ENCODE measurements at regions not wholly inside any gene's neighbourhood (a gene's known extent, or its start where the extent isn't known, plus 50 kb on each side); places are given as distances from the start of the nearest gene placed in this dataset.

DNA sequence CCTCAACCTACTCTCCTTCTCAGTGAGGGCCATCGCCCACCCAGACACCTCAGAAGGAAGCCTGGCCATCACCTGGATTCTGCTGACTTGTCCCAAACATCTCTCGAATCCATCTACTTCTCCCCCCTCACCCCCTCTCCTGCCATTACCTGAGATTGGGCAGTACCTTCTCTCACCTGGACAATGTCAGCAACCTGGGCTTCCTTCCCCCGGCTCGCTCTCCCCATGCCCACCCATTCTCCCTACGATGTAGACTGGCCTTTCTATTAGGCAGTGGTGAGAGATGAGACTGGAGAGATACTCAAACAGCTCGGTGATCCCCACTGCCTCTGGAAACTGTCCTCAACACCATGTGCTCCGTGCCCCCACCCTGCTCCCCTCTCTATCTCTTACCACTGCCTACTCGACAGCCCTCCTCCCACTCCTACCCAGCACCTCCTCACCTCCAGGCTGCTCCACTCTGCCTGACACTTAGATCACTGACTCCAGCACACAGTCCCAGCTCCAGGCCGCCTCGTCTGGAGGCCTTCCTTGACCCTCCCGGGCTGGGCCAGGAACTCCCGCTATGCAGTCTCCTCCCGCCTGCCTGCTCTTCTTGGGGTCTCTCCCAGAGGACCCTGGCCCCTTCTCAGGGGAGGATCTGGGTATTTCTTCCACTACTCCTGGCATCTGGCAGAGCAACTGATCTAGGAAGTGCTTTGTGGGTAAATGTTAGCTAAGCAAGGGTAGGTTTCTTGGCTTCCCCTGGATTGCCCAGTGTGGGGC lies 235.8 kb upstream of the NLRP1 start:
- DNase-seq (ENCODE audit: low read depth), result no peak

DNA sequence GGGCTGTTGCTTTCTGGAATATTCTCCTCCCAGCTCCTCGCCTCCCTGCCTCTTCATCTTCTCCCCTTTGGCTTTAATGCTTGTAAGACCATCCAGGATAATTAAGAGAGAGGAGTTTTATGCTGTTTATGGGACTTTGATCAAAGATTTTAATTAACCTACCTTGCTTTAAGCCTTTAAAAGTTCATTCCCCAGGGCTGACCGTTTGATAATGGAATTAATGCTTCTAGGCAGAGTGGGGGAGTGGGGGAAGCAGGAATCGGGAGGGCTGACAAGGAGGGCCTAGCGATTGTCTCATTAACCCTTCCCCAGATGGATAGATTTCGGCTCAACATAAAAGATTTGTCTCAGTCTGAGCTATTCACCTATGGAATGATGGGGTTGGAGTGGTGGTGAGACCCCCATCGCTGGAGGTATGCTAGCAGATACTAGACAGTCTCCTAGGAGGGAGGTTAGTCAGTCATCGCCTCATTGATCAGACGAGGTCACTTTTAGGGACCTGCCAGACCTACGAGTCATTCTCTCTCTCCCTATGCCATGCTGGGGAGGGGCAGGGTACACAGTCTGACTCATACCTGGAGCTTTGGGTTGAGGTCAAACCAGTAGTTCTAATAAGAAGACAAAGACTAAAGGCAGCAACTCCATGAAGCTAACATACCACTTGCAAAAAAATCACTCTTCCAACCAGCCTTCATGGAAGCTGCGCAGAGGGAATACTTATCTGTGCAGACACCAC lies 236.6 kb upstream of the NLRP1 start:
- peak; percentile 65 for DNase-seq (ENCODE audit: low read depth)

GRCh38 chr17:5821803-5822202 lies 237.5 kb upstream of the NLRP1 start:
- DNase-seq (ENCODE audit: low read depth), result no peak

- DNase-seq (ENCODE audit: low read depth), result no peak
These were observed 238.2 kb upstream of the NLRP1 start for GRCh38 chr17:5822281-5823060.

- no peak for DNase-seq (ENCODE audit: low read depth)
These were observed 238.9 kb upstream of the NLRP1 start for GRCh38 chr17:5823219-5823618.

- peak; percentile 29 for DNase-seq (ENCODE audit: low read depth)
These were observed 241.5 kb upstream of the NLRP1 start for GRCh38 chr17:5825717-5826330.

DNA sequence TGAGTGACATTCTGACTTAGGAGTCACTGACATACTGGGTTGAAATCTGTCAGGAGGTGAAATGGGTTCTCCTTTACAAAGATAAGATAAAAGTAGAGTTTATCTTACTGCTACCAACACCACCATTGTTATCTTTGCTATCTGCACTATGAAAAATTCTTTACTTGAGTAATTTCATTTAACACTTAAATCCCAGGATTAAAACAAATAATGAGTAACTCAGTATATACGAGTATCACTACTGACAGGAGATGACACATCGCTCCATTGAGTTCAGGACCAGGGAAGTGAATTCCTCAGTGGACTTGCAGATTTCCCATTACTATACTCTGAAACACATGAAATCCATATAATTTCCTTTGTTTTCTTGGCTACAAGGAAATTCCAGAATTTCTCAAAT lies 242.1 kb upstream of the NLRP1 start:
- peak; percentile 32 for DNase-seq (ENCODE audit: low read depth)

DNA sequence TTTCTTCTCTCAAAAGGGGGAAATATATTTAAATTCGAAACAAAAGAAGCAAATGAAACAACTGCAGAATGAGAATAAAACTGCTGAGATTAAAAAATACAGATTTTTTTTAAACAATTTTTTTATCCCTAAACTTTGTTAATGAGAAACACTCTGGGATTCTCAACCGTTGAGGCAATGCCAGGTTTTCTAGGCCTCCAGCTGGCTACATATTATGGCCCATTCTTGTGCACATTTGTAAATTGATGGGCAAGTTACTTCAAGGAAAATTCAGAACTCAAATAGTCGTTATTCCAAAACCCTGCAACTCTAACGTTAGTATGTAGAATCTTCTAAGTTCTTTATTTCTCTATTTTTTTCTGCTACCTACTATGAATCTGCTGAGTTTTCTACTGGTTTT lies 239.3 kb upstream of the WSCD1 start:
- no peak for DNase-seq (ENCODE audit: low read depth)

- peak; percentile 58 for DNase-seq (ENCODE audit: low read depth)
These were observed 237.3 kb upstream of the WSCD1 start for GRCh38 chr17:5832886-5833285.

- peak; percentile 60 for DNase-seq (ENCODE audit: low read depth)
These were observed 233.1 kb upstream of the WSCD1 start for GRCh38 chr17:5837055-5837491.

DNA sequence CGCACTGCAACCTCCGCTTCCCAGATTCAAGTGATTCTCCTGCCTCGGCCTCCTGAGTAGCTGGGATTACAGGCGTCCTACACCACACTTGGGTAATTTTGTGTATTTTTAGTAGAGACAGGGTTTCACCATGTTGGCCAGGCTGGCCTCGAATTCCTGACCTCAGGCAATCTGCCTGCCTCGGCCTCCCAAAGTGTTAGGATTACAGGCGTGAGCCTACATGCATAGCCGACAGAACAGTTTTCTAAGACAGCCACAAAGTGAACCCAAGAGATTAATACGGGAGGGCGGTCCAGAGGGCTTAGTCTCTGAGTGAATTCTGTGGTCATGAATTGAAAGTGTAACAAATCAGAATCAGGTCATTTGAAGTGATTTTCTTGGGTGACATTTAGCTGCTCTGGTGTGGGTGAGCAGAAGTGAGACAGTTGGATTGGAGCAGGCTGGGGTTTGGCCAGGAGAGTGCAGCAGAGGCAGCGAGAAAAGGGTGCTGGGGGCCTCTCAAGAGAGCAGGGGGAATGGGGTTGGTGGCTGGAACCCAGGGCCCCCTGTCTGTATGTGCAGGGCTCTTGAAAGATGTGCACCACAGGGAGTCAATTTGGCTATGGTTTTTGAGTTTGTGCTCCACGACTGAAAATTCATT lies 231.4 kb upstream of the WSCD1 start:
- DNase-seq (ENCODE audit: low read depth), result no peak

DNA sequence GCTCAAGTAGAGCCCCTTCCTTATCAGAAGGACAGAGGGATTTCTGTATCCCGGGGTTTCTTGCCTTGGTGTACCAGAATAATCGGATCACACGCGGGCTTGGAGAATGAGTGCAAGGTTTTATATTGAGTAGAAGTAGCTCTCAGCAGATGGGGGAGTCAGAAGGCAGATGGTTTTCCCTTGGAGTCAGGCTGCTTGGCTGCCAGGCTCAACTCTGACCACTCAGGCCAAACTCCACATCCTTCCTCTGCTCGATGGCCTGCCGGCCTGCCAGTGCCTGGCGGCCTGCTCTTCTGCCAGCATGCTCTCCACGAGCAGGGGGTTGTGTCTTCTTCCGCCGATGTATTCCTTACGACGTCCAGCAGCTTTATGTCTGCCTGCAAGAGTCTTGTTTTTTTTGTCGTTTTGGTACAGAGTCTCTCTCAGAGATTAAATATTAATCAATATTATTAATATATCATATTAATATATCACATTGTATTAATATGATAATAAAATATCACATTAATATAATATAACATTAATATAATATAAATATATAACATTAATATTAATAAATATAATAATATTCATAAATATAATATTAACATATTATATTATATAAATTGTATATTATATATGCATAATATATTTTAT lies 229.2 kb upstream of the WSCD1 start:
- no peak for DNase-seq (ENCODE audit: low read depth)

GRCh38 chr17:5841862-5842261 lies 228.3 kb upstream of the WSCD1 start:
- no peak for DNase-seq (ENCODE audit: low read depth)

DNA sequence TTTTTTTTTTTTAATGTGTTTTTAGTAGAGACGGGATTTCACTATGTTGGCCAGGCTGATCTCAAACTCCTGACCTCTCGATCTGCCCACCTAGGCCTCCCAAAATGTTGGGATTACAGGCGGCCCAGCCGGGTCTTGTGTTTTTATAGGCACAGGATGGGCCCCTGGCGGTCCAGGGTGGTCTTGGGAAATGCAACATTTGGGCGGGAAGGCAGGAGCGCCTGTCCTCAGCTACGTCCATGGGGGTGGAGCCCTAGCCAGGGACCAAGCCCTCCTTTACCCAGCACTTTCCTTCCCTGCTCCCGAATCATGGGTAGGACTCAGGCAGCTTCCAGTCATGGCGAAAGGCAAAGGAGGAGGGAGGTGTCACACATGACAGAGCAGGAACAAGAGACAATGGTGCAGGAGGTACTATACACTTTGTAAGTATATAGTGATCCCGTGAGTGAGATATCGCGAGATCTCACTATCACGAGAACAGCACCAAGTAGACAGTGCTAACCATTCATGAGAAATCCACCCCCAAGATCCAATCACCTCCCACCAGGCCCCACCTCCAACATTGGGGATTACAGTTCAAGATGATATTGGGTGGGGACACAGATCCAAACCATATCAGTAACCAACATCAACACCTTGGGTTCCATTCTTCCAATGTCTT lies 226.7 kb upstream of the WSCD1 start:
- no peak for DNase-seq (ENCODE audit: low read depth)

DNA sequence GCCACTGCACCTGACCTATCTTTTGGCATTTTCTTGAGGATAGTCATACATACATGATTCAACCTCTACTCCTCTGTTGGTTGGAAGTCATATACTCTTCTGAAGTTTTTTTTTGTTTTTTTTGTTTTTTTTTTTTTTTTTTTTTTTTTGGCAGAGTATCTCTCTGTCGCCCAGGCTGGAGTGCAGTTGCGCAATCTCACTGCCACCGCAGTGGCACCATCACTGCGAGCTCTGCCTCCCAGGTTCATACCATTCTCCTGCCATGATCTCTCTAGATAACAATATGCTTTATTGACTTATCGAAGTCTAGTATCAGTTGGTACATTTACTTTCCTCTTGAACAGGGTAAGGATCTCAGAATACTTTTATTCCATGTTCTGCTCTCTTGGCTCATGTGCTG lies 224.2 kb upstream of the WSCD1 start:
- DNase-seq (ENCODE audit: low read depth), result no peak

GRCh38 chr17:5854871-5855554 lies 215.2 kb upstream of the WSCD1 start:
- no peak for DNase-seq (ENCODE audit: low read depth)

- DNase-seq (ENCODE audit: low read depth), result no peak
These were observed 208.9 kb upstream of the WSCD1 start for GRCh38 chr17:5861246-5861645.

DNA sequence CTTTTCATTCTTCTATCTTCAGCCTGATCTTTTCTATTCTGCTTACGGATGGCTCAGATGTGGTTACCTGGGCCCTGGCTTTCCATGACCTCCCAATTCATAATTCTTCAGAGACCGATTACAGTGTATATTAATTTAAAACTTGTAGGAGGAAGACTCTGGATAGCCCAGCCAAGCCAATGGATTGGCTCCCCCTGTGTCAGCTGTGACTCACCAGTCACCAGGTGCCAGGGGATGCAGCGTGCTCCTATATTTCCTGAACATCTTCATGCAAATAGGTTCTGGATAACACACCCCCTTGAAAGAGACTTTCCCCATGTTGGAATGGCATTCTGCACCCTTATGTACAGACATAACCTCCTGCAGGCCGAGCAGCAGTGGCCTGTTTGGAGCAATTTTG lies 208.3 kb upstream of the WSCD1 start:
- DNase-seq (ENCODE audit: low read depth), result no peak

DNA sequence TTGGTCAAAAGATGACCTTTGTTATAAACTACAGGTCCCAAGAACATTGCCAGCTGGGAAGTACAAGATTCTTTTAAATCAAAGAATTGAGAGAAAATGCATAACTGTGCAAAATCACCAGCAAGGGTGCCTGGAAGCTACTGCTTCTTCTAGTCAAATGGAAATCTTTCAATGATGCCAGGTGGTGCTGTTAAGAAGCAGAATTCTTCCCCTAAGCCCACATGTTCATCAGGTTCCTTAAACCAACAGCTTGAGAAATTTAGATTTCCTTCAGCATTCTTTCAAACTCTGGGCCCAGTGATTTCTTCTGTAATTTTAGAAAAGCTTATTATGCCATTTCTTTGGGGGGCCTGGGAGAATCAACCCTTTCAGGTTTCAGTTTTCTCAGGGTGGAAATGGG lies 207.8 kb upstream of the WSCD1 start:
- no peak for DNase-seq (ENCODE audit: low read depth)
